Activated CD8-positive, alpha-beta T cell treated with anti-CD3 and anti-CD28 coated beads for 36 hours (primary cell): ENCODE measurements at regions not wholly inside any gene's neighbourhood (a gene's known extent, or its start where the extent isn't known, plus 50 kb on each side); places are given as distances from the start of the nearest gene placed in this dataset.
"Not testable (repeated sequence)": the region's sequence is repeated elsewhere in the genome, so short reads cannot be mapped to it uniquely, and the experiment has no call there.

Experiments
- ATAC-seq: fragments of 200-7000 bp; cut with Tn5 transposase; one replicate; pipeline ENCODE4 v1.10.0; 2021; ENCODE audit warnings: mild to moderate bottlenecking, moderate library complexity
- CTCF ChIA-PET: fragments of 350-600 bp; sonication (Branson Sonifier 250); formaldehyde crosslinking; loops from one replicate; lab custom pipeline; 2021; ENCODE audit warnings: antibody characterized with exemption; lab: Charles Lee
- POLR2A ChIA-PET: fragments of 350-600 bp; sonication (Branson Sonifier 250); formaldehyde crosslinking; loops from one replicate; lab custom pipeline; 2021; ENCODE audit warnings: antibody characterized with exemption; lab: Charles Lee
- DNase-seq: peaks from one replicate; pipeline ENCODE4 v3.0.0-alpha.2; 2020
- H3K27ac Mint-ChIP-seq: one replicate; pipeline ENCODE4 v1.8.0; 2021; ENCODE audit warnings: mild to moderate bottlenecking, mixed read lengths
- H3K27me3 Mint-ChIP-seq: one replicate; pipeline ENCODE4 v1.8.0; 2021; ENCODE audit warnings: mixed read lengths
- H3K36me3 Mint-ChIP-seq: one replicate; pipeline ENCODE4 v1.8.0; 2021; ENCODE audit warnings: low read depth, mixed read lengths
- H3K4me1 Mint-ChIP-seq: one replicate; pipeline ENCODE4 v1.8.0; 2021; ENCODE audit warnings: low read depth, mixed read lengths
- H3K4me3 Mint-ChIP-seq: one replicate; pipeline ENCODE4 v1.8.0; 2021; ENCODE audit warnings: mild to moderate bottlenecking, moderate library complexity, mixed read lengths
- H3K9me3 Mint-ChIP-seq: one replicate; pipeline ENCODE4 v1.8.0; 2021; ENCODE audit warnings: mixed read lengths
- CTCF ChIP-seq: fragments of 200-600 bp; IDR thresholded peaks from one replicate; pipeline ENCODE4 v1.8.0; 2022; ENCODE audit warnings: antibody characterized with exemption, mild to moderate bottlenecking
- intact Hi-C: fragments of 100-400 bp; cut with micrococcal nuclease; formaldehyde crosslinking; loops from one replicate; pipeline ENCODE4 v1.10.0; 2022

- DNase-seq (no peak), ATAC-seq (no peak)
- CTCF ChIA-PET, result no interaction called here
- intact Hi-C loops, result no loop called here
- peaks cover 3% of the 10 kb centered on the region for H3K9me3 Mint-ChIP-seq
- no peak for TF ChIP-seq CTCF
- H3K4me3 Mint-ChIP-seq, result no peak overlapping the region
- H3K4me1 Mint-ChIP-seq, result no peaks in the 10 kb centered on the region
- H3K36me3 Mint-ChIP-seq, result no peaks in the 10 kb centered on the region
- H3K27ac Mint-ChIP-seq, result no peak overlapping the region
- no peaks in the 10 kb centered on the region for H3K27me3 Mint-ChIP-seq
- POLR2A ChIA-PET, result no interaction called here
Measured at GRCh38 chr18:1530650-1531049, 626.0 kb downstream of the ADCYAP1 start.

DNA sequence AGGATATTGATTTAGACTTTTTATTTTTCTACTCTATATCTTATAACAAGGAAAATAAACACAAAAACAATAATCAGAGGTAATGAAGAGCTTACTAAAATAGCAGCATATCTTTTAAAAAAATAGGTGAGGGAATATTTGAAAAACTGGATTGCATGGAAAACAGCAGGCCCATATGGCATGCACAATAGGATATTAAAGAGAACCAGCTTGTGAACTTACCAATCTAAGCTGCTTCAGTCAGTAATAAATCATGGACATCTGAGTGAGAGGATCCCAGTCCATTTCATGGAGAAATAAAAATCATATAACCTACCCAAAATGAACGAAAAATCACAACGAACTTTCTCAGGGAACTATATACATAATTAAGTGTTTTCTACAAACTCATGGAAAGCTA lies 634.6 kb downstream of the ADCYAP1 start:
- intact Hi-C loops, result no loop called here
- Mint-ChIP-seq H3K27me3 (no peaks in the 10 kb centered on the region), H3K36me3 (no peaks in the 10 kb centered on the region), H3K27ac (no peak overlapping the region), H3K4me1 (no peaks in the 10 kb centered on the region), H3K4me3 (no peak overlapping the region), H3K9me3 (peaks cover 2% of the 10 kb centered on the region)
- ChIA-PET CTCF (no interaction called here), POLR2A (no interaction called here)
- TF ChIP-seq CTCF, result no peak
- DNase-seq (no peak), ATAC-seq (no peak)

- Mint-ChIP-seq H3K27ac (no peak overlapping the region), H3K27me3 (no peaks in the 10 kb centered on the region), H3K36me3 (no peaks in the 10 kb centered on the region), H3K4me1 (no peaks in the 10 kb centered on the region), H3K4me3 (no peak overlapping the region), H3K9me3 (no peaks in the 10 kb centered on the region)
- no peak for TF ChIP-seq CTCF
- CTCF ChIA-PET, result no interaction called here
- POLR2A ChIA-PET, result no interaction called here
- intact Hi-C loops, result no loop called here
- ATAC-seq (no peak), DNase-seq (no peak)
Measured at GRCh38 chr18:1541478-1541877, 636.8 kb downstream of the ADCYAP1 start.

DNA sequence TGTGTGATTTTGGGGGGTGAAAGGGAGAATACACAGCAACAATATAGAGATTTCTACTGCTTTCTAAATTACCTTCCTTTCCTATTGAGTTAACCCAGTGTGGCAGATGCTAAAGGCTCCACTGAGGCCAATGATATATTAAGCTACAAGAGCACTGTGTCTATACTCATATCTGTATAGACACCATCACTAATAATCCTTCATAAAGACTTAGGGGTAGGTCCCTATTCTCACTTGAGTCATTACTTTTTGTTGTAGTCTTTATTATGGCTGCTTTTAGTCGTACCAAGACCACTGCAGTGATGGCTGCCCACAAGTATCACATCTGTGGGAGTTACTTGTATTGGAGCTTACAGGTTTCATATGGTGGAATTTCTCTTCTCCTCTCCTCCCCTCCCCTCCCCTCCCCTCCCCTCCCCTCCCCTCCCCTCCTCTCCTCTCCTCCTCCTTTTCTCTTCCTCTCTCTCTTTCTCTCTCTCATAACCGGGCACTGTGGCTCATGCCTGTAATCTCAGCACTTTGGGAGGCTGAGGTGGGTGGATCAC lies 637.6 kb downstream of the ADCYAP1 start:
- no peaks in the 10 kb centered on the region for H3K9me3 Mint-ChIP-seq
- intact Hi-C loops, result no loop called here
- no peak for TF ChIP-seq CTCF
- ATAC-seq (no peak), DNase-seq (no peak)
- CTCF ChIA-PET, result no interaction called here
- H3K27ac Mint-ChIP-seq, result no peak overlapping the region
- no peaks in the 10 kb centered on the region for H3K4me1 Mint-ChIP-seq
- no peak overlapping the region for H3K4me3 Mint-ChIP-seq
- POLR2A ChIA-PET, result no interaction called here
- H3K36me3 Mint-ChIP-seq, result no peaks in the 10 kb centered on the region
- no peaks in the 10 kb centered on the region for H3K27me3 Mint-ChIP-seq

GRCh38 chr18:1544016-1544415 lies 639.3 kb downstream of the ADCYAP1 start:
- no peaks in the 10 kb centered on the region for H3K36me3 Mint-ChIP-seq
- DNase-seq (no peak), ATAC-seq (no peak)
- no peak for TF ChIP-seq CTCF
- POLR2A ChIA-PET, result no interaction called here
- intact Hi-C loops, result no loop called here
- no peak overlapping the region for H3K27ac Mint-ChIP-seq
- no peaks in the 10 kb centered on the region for H3K4me1 Mint-ChIP-seq
- H3K9me3 Mint-ChIP-seq, result no peaks in the 10 kb centered on the region
- CTCF ChIA-PET, result no interaction called here
- no peaks in the 10 kb centered on the region for H3K27me3 Mint-ChIP-seq
- no peak overlapping the region for H3K4me3 Mint-ChIP-seq

DNA sequence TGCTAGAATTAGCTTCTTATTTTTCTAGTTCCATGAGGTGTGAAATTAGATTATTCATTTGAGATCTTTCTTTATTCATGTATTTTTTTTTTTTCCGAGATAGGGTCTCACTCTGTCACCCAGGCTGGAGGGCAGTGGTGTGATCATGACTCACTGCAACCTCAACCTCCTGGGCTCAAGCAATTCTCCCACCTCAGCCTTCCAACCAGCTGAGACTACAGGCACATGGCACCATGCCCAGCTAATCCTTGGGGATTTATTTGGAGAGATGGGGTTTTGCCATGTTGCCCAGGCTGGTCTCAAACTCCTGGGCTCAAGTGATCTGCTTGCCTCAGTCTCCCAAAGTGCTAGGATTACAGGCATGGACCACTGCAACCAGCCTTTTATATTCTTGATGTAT lies 653.0 kb downstream of the ADCYAP1 start:
- DNase-seq, CTCF ChIA-PET, H3K27me3 Mint-ChIP-seq, H3K4me3 Mint-ChIP-seq, H3K9me3 Mint-ChIP-seq, H3K4me1 Mint-ChIP-seq, H3K27ac Mint-ChIP-seq, H3K36me3 Mint-ChIP-seq, intact Hi-C loops, ATAC-seq, POLR2A ChIA-PET: not testable (repeated sequence)
